HEK293 (cell line): ENCODE measurements at regions not wholly inside any gene's neighbourhood (a gene's known extent, or its start where the extent isn't known, plus 50 kb on each side); places are given as distances from the start of the nearest gene placed in this dataset.

Source experiments
- MYNN ChIP-seq: fragments of 450-650 bp; formaldehyde crosslinking; IDR thresholded peaks from 2 replicates; pipeline ENCODE4 v1.5.1; 2016; ENCODE audit warnings: missing biosample characterization, missing genetic modification characterization, borderline replicate concordance
- MZF1 ChIP-seq: fragments of 450-650 bp; formaldehyde crosslinking; IDR thresholded peaks from 2 replicates; pipeline ENCODE4 v1.5.1; 2017; ENCODE audit warnings: missing biosample characterization, missing genetic modification characterization, borderline replicate concordance
- PRDM1 ChIP-seq: fragments of 450-650 bp; formaldehyde crosslinking; IDR thresholded peaks from 2 replicates; pipeline ENCODE4; 2016; ENCODE audit warnings: missing biosample characterization, missing genetic modification characterization
- SP2 ChIP-seq: fragments of 450-650 bp; formaldehyde crosslinking; IDR thresholded peaks from 2 replicates; pipeline ENCODE4 v1.5.1; 2016; ENCODE audit warnings: missing biosample characterization, missing genetic modification characterization
- TCF7L2 ChIP-seq: IDR thresholded peaks from 2 replicates; pipeline ENCODE4 v1.6.1; 2011; ENCODE audit warnings: low read depth, mild to moderate bottlenecking, inconsistent platforms, low read length, moderate library complexity, borderline replicate concordance
- ZBTB21 ChIP-seq: fragments of 450-650 bp; formaldehyde crosslinking; IDR thresholded peaks from 2 replicates; pipeline ENCODE4 v1.5.1; 2017; ENCODE audit warnings: missing biosample characterization, missing genetic modification characterization
- ZNF121 ChIP-seq: fragments of 450-650 bp; formaldehyde crosslinking; IDR thresholded peaks from 2 replicates; pipeline ENCODE4 v1.5.1; 2016; ENCODE audit warnings: missing biosample characterization, missing genetic modification characterization
- ZNF274 ChIP-seq, 2 experiments: fragments of 200-500 bp in 1 of 2; fragments of 450-650 bp in 1 of 2; sonication (Bioruptor generic) in 1 of 2; formaldehyde crosslinking in 1 of 2; IDR thresholded peaks; 2 replicates each; pipeline versions ENCODE4 v1.5.1 to v1.6.1; 2014 to 2016; ENCODE audit warnings: borderline replicate concordance in 1 of 2, inconsistent platforms in 1 of 2, low read length in 1 of 2, missing biosample characterization in 1 of 2, missing genetic modification characterization in 1 of 2
- ZNF777 ChIP-seq: fragments of 450-650 bp; formaldehyde crosslinking; IDR thresholded peaks from 2 replicates; pipeline ENCODE4 v1.5.1; 2017; ENCODE audit warnings: missing biosample characterization, missing genetic modification characterization, borderline replicate concordance
- TF ChIP-seq, protein P1 (sequence below): fragments of 450-650 bp; formaldehyde crosslinking; IDR thresholded peaks from 2 replicates; pipeline ENCODE4 v1.5.1; 2016; ENCODE audit warnings: missing biosample characterization, missing genetic modification characterization
- TF ChIP-seq, protein P2 (sequence below): fragments of 450-650 bp; formaldehyde crosslinking; IDR thresholded peaks from 2 replicates; pipeline ENCODE4 v1.5.1; 2016; ENCODE audit warnings: missing biosample characterization, missing genetic modification characterization, low read depth
- TF ChIP-seq, protein P3 (sequence below): fragments of 450-650 bp; formaldehyde crosslinking; IDR thresholded peaks from 2 replicates; pipeline ENCODE4 v1.5.1; 2016; ENCODE audit warnings: missing biosample characterization, missing genetic modification characterization
- TF ChIP-seq, protein P4 (sequence below): fragments of 450-650 bp; formaldehyde crosslinking; IDR thresholded peaks from 2 replicates; pipeline ENCODE4 v1.5.1; 2016; ENCODE audit warnings: missing biosample characterization, missing genetic modification characterization

GRCh38 chr7:34523226-34523918 is 134.6 kb upstream of the NPSR1 start:
- no peak for TF ChIP-seq SP2 (tag by site-specific recombination)
- TF ChIP-seq, protein P1, sequence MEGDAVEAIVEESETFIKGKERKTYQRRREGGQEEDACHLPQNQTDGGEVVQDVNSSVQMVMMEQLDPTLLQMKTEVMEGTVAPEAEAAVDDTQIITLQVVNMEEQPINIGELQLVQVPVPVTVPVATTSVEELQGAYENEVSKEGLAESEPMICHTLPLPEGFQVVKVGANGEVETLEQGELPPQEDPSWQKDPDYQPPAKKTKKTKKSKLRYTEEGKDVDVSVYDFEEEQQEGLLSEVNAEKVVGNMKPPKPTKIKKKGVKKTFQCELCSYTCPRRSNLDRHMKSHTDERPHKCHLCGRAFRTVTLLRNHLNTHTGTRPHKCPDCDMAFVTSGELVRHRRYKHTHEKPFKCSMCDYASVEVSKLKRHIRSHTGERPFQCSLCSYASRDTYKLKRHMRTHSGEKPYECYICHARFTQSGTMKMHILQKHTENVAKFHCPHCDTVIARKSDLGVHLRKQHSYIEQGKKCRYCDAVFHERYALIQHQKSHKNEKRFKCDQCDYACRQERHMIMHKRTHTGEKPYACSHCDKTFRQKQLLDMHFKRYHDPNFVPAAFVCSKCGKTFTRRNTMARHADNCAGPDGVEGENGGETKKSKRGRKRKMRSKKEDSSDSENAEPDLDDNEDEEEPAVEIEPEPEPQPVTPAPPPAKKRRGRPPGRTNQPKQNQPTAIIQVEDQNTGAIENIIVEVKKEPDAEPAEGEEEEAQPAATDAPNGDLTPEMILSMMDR (tag by site-specific recombination) = no peak
- no peak for TF ChIP-seq ZNF121
- TF ChIP-seq PRDM1 (tag by site-specific recombination) = no peak
- TF ChIP-seq MZF1 (tag by site-specific recombination) = no peak
- TF ChIP-seq ZNF777 = no peak
- no peak for TF ChIP-seq ZNF274 (IDR thresholded peaks at IDR 0.05; ENCODE audit: low read length)
- TF ChIP-seq ZNF274 (tag by site-specific recombination; IDR thresholded peaks at IDR 0.05; ENCODE audit: borderline replicate concordance) = no peak
- TF ChIP-seq, protein P2, sequence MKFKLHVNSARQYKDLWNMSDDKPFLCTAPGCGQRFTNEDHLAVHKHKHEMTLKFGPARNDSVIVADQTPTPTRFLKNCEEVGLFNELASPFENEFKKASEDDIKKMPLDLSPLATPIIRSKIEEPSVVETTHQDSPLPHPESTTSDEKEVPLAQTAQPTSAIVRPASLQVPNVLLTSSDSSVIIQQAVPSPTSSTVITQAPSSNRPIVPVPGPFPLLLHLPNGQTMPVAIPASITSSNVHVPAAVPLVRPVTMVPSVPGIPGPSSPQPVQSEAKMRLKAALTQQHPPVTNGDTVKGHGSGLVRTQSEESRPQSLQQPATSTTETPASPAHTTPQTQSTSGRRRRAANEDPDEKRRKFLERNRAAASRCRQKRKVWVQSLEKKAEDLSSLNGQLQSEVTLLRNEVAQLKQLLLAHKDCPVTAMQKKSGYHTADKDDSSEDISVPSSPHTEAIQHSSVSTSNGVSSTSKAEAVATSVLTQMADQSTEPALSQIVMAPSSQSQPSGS (tag by site-specific recombination) = no peak
- no peak for TF ChIP-seq ZBTB21 (tag by site-specific recombination)
- no peak for TF ChIP-seq MYNN (tag by site-specific recombination)
- TF ChIP-seq TCF7L2 = no peak
- TF ChIP-seq, protein P3, sequence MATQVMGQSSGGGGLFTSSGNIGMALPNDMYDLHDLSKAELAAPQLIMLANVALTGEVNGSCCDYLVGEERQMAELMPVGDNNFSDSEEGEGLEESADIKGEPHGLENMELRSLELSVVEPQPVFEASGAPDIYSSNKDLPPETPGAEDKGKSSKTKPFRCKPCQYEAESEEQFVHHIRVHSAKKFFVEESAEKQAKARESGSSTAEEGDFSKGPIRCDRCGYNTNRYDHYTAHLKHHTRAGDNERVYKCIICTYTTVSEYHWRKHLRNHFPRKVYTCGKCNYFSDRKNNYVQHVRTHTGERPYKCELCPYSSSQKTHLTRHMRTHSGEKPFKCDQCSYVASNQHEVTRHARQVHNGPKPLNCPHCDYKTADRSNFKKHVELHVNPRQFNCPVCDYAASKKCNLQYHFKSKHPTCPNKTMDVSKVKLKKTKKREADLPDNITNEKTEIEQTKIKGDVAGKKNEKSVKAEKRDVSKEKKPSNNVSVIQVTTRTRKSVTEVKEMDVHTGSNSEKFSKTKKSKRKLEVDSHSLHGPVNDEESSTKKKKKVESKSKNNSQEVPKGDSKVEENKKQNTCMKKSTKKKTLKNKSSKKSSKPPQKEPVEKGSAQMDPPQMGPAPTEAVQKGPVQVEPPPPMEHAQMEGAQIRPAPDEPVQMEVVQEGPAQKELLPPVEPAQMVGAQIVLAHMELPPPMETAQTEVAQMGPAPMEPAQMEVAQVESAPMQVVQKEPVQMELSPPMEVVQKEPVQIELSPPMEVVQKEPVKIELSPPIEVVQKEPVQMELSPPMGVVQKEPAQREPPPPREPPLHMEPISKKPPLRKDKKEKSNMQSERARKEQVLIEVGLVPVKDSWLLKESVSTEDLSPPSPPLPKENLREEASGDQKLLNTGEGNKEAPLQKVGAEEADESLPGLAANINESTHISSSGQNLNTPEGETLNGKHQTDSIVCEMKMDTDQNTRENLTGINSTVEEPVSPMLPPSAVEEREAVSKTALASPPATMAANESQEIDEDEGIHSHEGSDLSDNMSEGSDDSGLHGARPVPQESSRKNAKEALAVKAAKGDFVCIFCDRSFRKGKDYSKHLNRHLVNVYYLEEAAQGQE (tag by site-specific recombination) = no peak
- TF ChIP-seq, protein P4, sequence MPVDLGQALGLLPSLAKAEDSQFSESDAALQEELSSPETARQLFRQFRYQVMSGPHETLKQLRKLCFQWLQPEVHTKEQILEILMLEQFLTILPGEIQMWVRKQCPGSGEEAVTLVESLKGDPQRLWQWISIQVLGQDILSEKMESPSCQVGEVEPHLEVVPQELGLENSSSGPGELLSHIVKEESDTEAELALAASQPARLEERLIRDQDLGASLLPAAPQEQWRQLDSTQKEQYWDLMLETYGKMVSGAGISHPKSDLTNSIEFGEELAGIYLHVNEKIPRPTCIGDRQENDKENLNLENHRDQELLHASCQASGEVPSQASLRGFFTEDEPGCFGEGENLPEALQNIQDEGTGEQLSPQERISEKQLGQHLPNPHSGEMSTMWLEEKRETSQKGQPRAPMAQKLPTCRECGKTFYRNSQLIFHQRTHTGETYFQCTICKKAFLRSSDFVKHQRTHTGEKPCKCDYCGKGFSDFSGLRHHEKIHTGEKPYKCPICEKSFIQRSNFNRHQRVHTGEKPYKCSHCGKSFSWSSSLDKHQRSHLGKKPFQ (tag by site-specific recombination) = no peak
